ENCODE measurements at regions not wholly inside any gene's neighbourhood (a gene's known extent, or its start where the extent isn't known, plus 50 kb on each side); places are given as distances from the start of the nearest gene placed in this dataset.
"Not testable (repeated sequence)": the region's sequence is repeated elsewhere in the genome, so short reads cannot be mapped to it uniquely, and the experiment has no call there.

- DNase-seq (ENCODE audit: low read depth) = no peak
- no peak for TF ChIP-seq CTCF (IDR thresholded peaks at IDR 0.05; ENCODE audit: control insufficient read depth, extremely low read depth, insufficient read depth)
Observed at GRCh38 chr6:67812125-67812524, 823.0 kb upstream of the ADGRB3 start.

GRCh38 chr6:67811239-67812037 lies 823.6 kb upstream of the ADGRB3 start:
- DNase-seq (ENCODE audit: low read depth) = no peak
- no peak overlapping the region for H3K4me3 ChIP-seq (ENCODE audit: low read depth, low read length)
- no peak for TF ChIP-seq CTCF (IDR thresholded peaks at IDR 0.05; ENCODE audit: control insufficient read depth, extremely low read depth, insufficient read depth)

More at GRCh38 chr6:67812125-67812524, 823.0 kb upstream of the ADGRB3 start:
- no peak overlapping the region for H3K4me3 ChIP-seq (ENCODE audit: low read depth, low read length)

GRCh38 chr6:67804808-67805207 lies 830.3 kb upstream of the ADGRB3 start:
- not testable (repeated sequence) for DNase-seq (ENCODE audit: low read depth); H3K4me3 ChIP-seq (ENCODE audit: low read depth, low read length)

GRCh38 chr6:67802771-67803170 lies 832.3 kb upstream of the ADGRB3 start:
- no peak for TF ChIP-seq CTCF (IDR thresholded peaks at IDR 0.05; ENCODE audit: control insufficient read depth, extremely low read depth, insufficient read depth)
- no peak for DNase-seq (ENCODE audit: low read depth)
- H3K4me3 ChIP-seq (ENCODE audit: low read depth, low read length) = no peak overlapping the region

GRCh38 chr6:67792996-67793395 lies 842.1 kb upstream of the ADGRB3 start:
- H3K4me3 ChIP-seq (ENCODE audit: low read depth, low read length) = no peak overlapping the region
- no peak for TF ChIP-seq CTCF (IDR thresholded peaks at IDR 0.05; ENCODE audit: control insufficient read depth, extremely low read depth, insufficient read depth)
- no peak for DNase-seq (ENCODE audit: low read depth)

GRCh38 chr6:67790569-67790968 lies 844.5 kb upstream of the ADGRB3 start:
- DNase-seq (ENCODE audit: low read depth) = no peak
- no peak overlapping the region for H3K4me3 ChIP-seq (ENCODE audit: low read depth, low read length)
- no peak for TF ChIP-seq CTCF (IDR thresholded peaks at IDR 0.05; ENCODE audit: control insufficient read depth, extremely low read depth, insufficient read depth)

- DNase-seq (ENCODE audit: low read depth); H3K4me3 ChIP-seq (ENCODE audit: low read depth, low read length): not testable (repeated sequence)
Observed at GRCh38 chr6:67787119-67787518, 848.0 kb upstream of the ADGRB3 start.

- TF ChIP-seq CTCF (IDR thresholded peaks at IDR 0.05; ENCODE audit: control insufficient read depth, extremely low read depth, insufficient read depth) = no peak
- no peak overlapping the region for H3K4me3 ChIP-seq (ENCODE audit: low read depth, low read length)
- no peak for DNase-seq (ENCODE audit: low read depth)
Observed at GRCh38 chr6:67779876-67780275, 855.2 kb upstream of the ADGRB3 start.

Measured in LNCaP clone FGC (cell line).